ENCODE measurements at regions not wholly inside any gene's neighbourhood (a gene's known extent, or its start where the extent isn't known, plus 50 kb on each side); places are given as distances from the start of the nearest gene placed in this dataset.

- Mint-ChIP-seq H3K36me3 (ENCODE audit: low read depth) (no peaks in the 10 kb centered on the region), H3K27ac (no peak overlapping the region), H3K4me1 (no peaks in the 10 kb centered on the region), H3K9me3 (ENCODE audit: low read depth) (peaks cover 6% of the 10 kb centered on the region), H3K27me3 (no peaks in the 10 kb centered on the region), H3K4me3 (no peak overlapping the region)
- ChIA-PET POLR2A (no interaction called here), CTCF (no interaction called here)
- intact Hi-C loops (cut with DNase I, micrococcal nuclease), result no loop called here
- ATAC-seq (no peak), DNase-seq (no peak)
Measured at GRCh38 chr10:36075196-36075595, 433.1 kb upstream of the FZD8 start.

GRCh38 chr10:36073796-36074345 lies 431.8 kb upstream of the FZD8 start:
- Mint-ChIP-seq H3K4me1 (no peaks in the 10 kb centered on the region), H3K27ac (no peak overlapping the region), H3K9me3 (ENCODE audit: low read depth) (peaks cover 5% of the 10 kb centered on the region), H3K4me3 (no peak overlapping the region), H3K36me3 (ENCODE audit: low read depth) (no peaks in the 10 kb centered on the region), H3K27me3 (no peaks in the 10 kb centered on the region)
- ATAC-seq (no peak), DNase-seq (no peak)
- ChIA-PET POLR2A (no interaction called here), CTCF (no interaction called here)
- intact Hi-C loops (cut with DNase I, micrococcal nuclease), result no loop called here

GRCh38 chr10:36068542-36068941 lies 426.4 kb upstream of the FZD8 start:
- DNase-seq (no peak), ATAC-seq (no peak)
- H3K4me3 Mint-ChIP-seq, result no peak overlapping the region
- H3K27me3 Mint-ChIP-seq, result no peaks in the 10 kb centered on the region
- H3K4me1 Mint-ChIP-seq, result no peaks in the 10 kb centered on the region
- POLR2A ChIA-PET, result no interaction called here
- no peak overlapping the region for H3K27ac Mint-ChIP-seq
- CTCF ChIA-PET, result no interaction called here
- H3K9me3 Mint-ChIP-seq (ENCODE audit: low read depth), result peaks cover 2% of the 10 kb centered on the region
- no peaks in the 10 kb centered on the region for H3K36me3 Mint-ChIP-seq (ENCODE audit: low read depth)
- intact Hi-C loops (cut with DNase I, micrococcal nuclease), result no loop called here

GRCh38 chr10:36067748-36068147 lies 425.7 kb upstream of the FZD8 start:
- H3K27me3 Mint-ChIP-seq, result no peaks in the 10 kb centered on the region
- H3K4me1 Mint-ChIP-seq, result no peaks in the 10 kb centered on the region
- CTCF ChIA-PET, result no interaction called here

DNA sequence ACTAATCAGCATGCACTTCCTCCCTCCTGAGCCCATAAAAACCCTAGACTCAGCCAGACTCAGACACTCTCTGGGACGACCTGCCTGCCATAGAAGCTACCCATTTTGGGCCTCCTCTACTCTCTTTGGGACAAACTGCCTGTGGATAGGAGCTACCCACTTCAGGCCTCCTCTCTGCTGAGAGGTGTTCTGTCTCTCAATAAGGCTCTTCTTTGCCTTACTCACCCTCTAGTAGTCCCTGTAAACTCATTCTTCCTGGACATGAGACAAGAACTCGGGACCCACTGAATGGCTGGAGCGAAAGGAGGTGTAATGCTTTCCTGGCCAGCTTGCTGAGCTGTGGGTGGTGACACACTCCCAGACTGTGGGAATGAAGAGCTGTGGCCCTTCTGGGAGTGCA lies 424.8 kb upstream of the FZD8 start:
- no peak overlapping the region for H3K27ac Mint-ChIP-seq
- H3K4me1 Mint-ChIP-seq, result no peaks in the 10 kb centered on the region
- CTCF ChIA-PET, result no interaction called here
- H3K36me3 Mint-ChIP-seq (ENCODE audit: low read depth), result no peaks in the 10 kb centered on the region
- ATAC-seq (no peak), DNase-seq (no peak)
- POLR2A ChIA-PET, result no interaction called here
- no peaks in the 10 kb centered on the region for H3K27me3 Mint-ChIP-seq
- peaks cover 8% of the 10 kb centered on the region for H3K9me3 Mint-ChIP-seq (ENCODE audit: low read depth)
- no peak overlapping the region for H3K4me3 Mint-ChIP-seq
- intact Hi-C loops (cut with DNase I, micrococcal nuclease), result no loop called here

More at GRCh38 chr10:36067748-36068147, 425.7 kb upstream of the FZD8 start:
- Mint-ChIP-seq H3K4me3 (no peak overlapping the region), H3K9me3 (ENCODE audit: low read depth) (peaks cover 8% of the 10 kb centered on the region), H3K36me3 (ENCODE audit: low read depth) (no peaks in the 10 kb centered on the region), H3K27ac (no peak overlapping the region)
- POLR2A ChIA-PET, result no interaction called here
- intact Hi-C loops (cut with DNase I, micrococcal nuclease), result no loop called here
- ATAC-seq (no peak), DNase-seq (no peak)

DNA sequence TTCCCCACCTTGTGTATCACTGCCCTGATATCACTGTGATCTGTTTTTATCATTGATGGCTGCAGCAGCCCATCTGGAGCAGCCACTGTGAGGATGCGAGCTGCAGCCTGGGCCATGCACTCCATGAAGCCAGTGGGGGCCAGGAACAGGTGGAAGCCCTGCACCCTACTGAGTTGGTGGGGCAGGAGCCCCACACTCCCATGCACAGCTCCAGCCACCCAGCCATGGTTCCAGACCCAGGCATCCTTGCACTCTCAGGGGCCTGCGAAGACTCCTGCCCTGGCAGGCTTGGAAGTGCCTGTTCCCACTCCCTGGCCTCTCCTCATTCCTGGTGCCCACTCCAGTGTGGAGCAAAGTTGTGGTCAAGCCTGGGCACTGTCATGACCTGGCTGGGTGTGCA lies 424.0 kb upstream of the FZD8 start:
- no peak for ATAC-seq
- no peaks in the 10 kb centered on the region for H3K4me1 Mint-ChIP-seq
- no peak overlapping the region for H3K4me3 Mint-ChIP-seq
- no peak overlapping the region for H3K27ac Mint-ChIP-seq
- H3K27me3 Mint-ChIP-seq, result no peaks in the 10 kb centered on the region
- DNase-seq, result no peak
- peaks cover 8% of the 10 kb centered on the region for H3K9me3 Mint-ChIP-seq (ENCODE audit: low read depth)
- H3K36me3 Mint-ChIP-seq (ENCODE audit: low read depth), result no peaks in the 10 kb centered on the region
- CTCF ChIA-PET, result no interaction called here
- POLR2A ChIA-PET, result no interaction called here
- intact Hi-C loops (cut with DNase I, micrococcal nuclease), result no loop called here

GRCh38 chr10:36063396-36063795 lies 421.3 kb upstream of the FZD8 start:
- ATAC-seq (no peak), DNase-seq (no peak)
- H3K36me3 Mint-ChIP-seq (ENCODE audit: low read depth), result no peaks in the 10 kb centered on the region
- H3K9me3 Mint-ChIP-seq (ENCODE audit: low read depth), result peaks cover 9% of the 10 kb centered on the region
- H3K27me3 Mint-ChIP-seq, result no peaks in the 10 kb centered on the region
- no peak overlapping the region for H3K27ac Mint-ChIP-seq
- CTCF ChIA-PET, result no interaction called here
- POLR2A ChIA-PET, result no interaction called here
- H3K4me1 Mint-ChIP-seq, result no peaks in the 10 kb centered on the region
- intact Hi-C loops (cut with DNase I, micrococcal nuclease), result no loop called here
- H3K4me3 Mint-ChIP-seq, result no peak overlapping the region

- ChIA-PET POLR2A (no interaction called here), CTCF (no interaction called here)
- Mint-ChIP-seq H3K4me3 (no peak overlapping the region), H3K9me3 (ENCODE audit: low read depth) (peaks cover 5% of the 10 kb centered on the region), H3K36me3 (ENCODE audit: low read depth) (no peaks in the 10 kb centered on the region), H3K27ac (no peak overlapping the region), H3K27me3 (no peaks in the 10 kb centered on the region), H3K4me1 (no peaks in the 10 kb centered on the region)
- intact Hi-C loops (cut with DNase I, micrococcal nuclease), result no loop called here
- DNase-seq, result no peak
- no peak for ATAC-seq
Measured at GRCh38 chr10:36057731-36058130, 415.6 kb upstream of the FZD8 start.

DNA sequence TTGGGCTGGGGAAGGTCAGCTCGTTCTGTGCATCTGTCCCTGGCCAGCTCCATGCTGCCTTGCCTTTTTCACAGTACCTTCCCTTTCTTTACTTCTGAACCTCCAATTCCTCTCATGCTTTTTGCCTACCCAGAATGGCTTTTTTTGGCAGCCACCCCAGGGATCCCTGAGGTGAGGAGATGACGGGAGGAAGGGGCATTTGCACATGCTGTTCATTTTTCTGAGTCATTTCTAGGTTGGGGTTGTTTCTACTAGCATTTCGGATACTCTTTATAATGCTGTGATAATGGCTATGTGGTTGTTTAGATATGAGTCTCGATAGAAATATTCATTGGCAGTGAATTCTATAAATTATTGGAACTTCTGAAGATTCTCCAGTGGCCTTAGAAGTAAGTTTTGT lies 415.1 kb upstream of the FZD8 start:
- no peaks in the 10 kb centered on the region for H3K36me3 Mint-ChIP-seq (ENCODE audit: low read depth)
- H3K27ac Mint-ChIP-seq, result no peak overlapping the region
- ChIA-PET POLR2A (no interaction called here), CTCF (no interaction called here)
- intact Hi-C loops (cut with DNase I, micrococcal nuclease), result no loop called here
- DNase-seq (no peak), ATAC-seq (no peak)
- H3K27me3 Mint-ChIP-seq, result no peaks in the 10 kb centered on the region
- no peaks in the 10 kb centered on the region for H3K4me1 Mint-ChIP-seq
- no peak overlapping the region for H3K4me3 Mint-ChIP-seq
- H3K9me3 Mint-ChIP-seq (ENCODE audit: low read depth), result peaks cover 5% of the 10 kb centered on the region

- Mint-ChIP-seq H3K9me3 (ENCODE audit: low read depth) (peaks cover 8% of the 10 kb centered on the region), H3K27me3 (no peaks in the 10 kb centered on the region), H3K36me3 (ENCODE audit: low read depth) (no peaks in the 10 kb centered on the region), H3K27ac (no peak overlapping the region), H3K4me1 (no peaks in the 10 kb centered on the region), H3K4me3 (no peak overlapping the region)
- DNase-seq, result no peak
- intact Hi-C loops (cut with DNase I, micrococcal nuclease), result no loop called here
- POLR2A ChIA-PET, result no interaction called here
- no peak for ATAC-seq
- CTCF ChIA-PET, result interaction anchor here (0.6 kb wide), 1 partner anchor 172 kb away, joined by 3 read pairs; no protein-coding TSS in a partner anchor
Measured at GRCh38 chr10:36053775-36054174, 411.7 kb upstream of the FZD8 start.

DNA sequence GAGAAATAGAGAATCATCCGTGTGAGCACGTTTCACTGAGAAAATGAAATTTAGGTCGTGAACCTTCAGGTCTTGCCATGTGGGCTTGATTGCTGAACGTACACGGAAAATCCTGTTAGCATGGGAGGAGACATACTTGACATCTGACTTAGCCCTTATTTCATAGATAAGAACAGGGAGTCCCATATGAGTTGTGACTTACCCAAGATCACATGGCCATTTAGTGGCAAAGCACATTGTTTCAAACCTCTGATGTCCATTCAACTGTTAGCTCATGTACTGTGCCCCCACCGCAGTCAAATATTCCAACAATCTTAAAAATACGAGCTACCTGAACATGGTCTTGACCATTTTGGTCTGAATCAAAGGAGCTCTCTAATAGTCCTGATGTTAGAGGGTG lies 411.2 kb upstream of the FZD8 start:
- no peaks in the 10 kb centered on the region for H3K27me3 Mint-ChIP-seq
- ATAC-seq, result no peak
- POLR2A ChIA-PET, result no interaction called here
- H3K4me3 Mint-ChIP-seq, result no peak overlapping the region
- no peaks in the 10 kb centered on the region for H3K4me1 Mint-ChIP-seq
- no peak overlapping the region for H3K27ac Mint-ChIP-seq
- H3K36me3 Mint-ChIP-seq (ENCODE audit: low read depth), result no peaks in the 10 kb centered on the region
- intact Hi-C loops (cut with DNase I, micrococcal nuclease), result no loop called here
- DNase-seq, result no peak
- peaks cover 8% of the 10 kb centered on the region for H3K9me3 Mint-ChIP-seq (ENCODE audit: low read depth)
- CTCF ChIA-PET, result interaction anchor here (0.6 kb wide), 1 partner anchor 172 kb away, joined by 3 read pairs; no protein-coding TSS in a partner anchor

DNA sequence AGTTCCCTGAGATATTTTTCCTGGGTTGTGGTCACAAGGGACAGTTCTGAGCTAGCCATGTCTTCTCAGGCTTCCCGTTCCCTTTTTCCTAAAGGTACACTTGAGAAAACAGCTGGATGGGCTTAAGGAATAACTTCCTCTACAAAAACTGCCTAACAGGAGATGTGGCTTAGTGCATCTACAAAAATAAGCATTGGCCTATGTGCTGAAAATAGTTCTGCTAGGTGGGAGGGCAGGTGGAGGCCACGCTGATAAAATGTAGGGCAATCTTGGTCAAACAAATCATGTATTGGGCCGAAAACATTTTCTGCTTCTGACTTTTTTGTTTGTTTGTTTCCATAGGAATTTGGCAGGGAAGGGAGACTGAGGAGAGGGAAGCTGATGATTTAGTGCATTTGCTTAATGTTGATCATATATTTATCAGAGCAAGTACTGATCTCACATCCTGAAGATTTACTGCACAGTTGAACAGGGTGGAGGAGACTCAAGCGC lies 409.4 kb upstream of the FZD8 start:
- intact Hi-C loops (cut with DNase I, micrococcal nuclease), result no loop called here
- Mint-ChIP-seq H3K27me3 (no peaks in the 10 kb centered on the region), H3K27ac (no peak overlapping the region), H3K4me1 (no peaks in the 10 kb centered on the region), H3K9me3 (ENCODE audit: low read depth) (peaks cover 6% of the 10 kb centered on the region), H3K36me3 (ENCODE audit: low read depth) (no peaks in the 10 kb centered on the region), H3K4me3 (no peak overlapping the region)
- ChIA-PET CTCF (no interaction called here), POLR2A (no interaction called here)
- DNase-seq, result no peak
- no peak for ATAC-seq

All from activated CD4-positive, alpha-beta T cell treated with anti-CD3 and anti-CD28 coated beads for 36 hours (primary cell).